Thyroid gland (tissue), 4 donors: ENCODE measurements at regions not wholly inside any gene's neighbourhood (a gene's known extent, or its start where the extent isn't known, plus 50 kb on each side); places are given as distances from the start of the nearest gene placed in this dataset.
A peak's percentile ranks its signal among the peaks of the same experiment; 100 is the strongest.

Experiments used
- DNase-seq, 2 donors: peaks; one replicate each; pipeline ENCODE4 v3.0.0-alpha.2; 2019
- H3K27ac ChIP-seq, 3 donors: fragments of 200-600 bp; sonication (generic); 1 replicate in 2 of 3; 2 replicates in 1 of 3; pipeline ENCODE4 v1.5.1; 2016 to 2019; ENCODE audit warnings: mild to moderate bottlenecking in 1 of 3, moderate library complexity in 1 of 3
- H3K27me3 ChIP-seq: fragments of 200-600 bp; sonication (generic); one replicate; pipeline ENCODE4 v1.5.1; 2019
- H3K36me3 ChIP-seq, 2 donors: fragments of 200-600 bp; sonication (generic); one replicate each; pipeline ENCODE4 v1.5.1; 2016 to 2019
- H3K4me1 ChIP-seq, 2 donors: fragments of 200-600 bp; sonication (generic); one replicate each; pipeline ENCODE4 v1.5.1; 2017 to 2019
- H3K4me3 ChIP-seq, 3 donors: fragments of 200-600 bp; sonication (generic); replicated peaks in 1 of 3; 1 replicate in 2 of 3; 2 replicates in 1 of 3; pipeline ENCODE4 v1.5.1; 2016; ENCODE audit warnings: mild to moderate bottlenecking in 1 of 3
- H3K9me3 ChIP-seq: fragments of 200-600 bp; sonication (generic); one replicate; pipeline ENCODE4 v1.5.1; 2017
- CTCF ChIP-seq, 6 experiments: fragments of 200-600 bp in 3 of 6; fragments of 450-650 bp in 3 of 6; sonication (generic) in 3 of 6; IDR thresholded peaks; one replicate each; pipeline ENCODE4 v1.5.1; 2016 to 2019; ENCODE audit warnings: antibody characterized with exemption in 6 of 6, mild to moderate bottlenecking in 2 of 6, inconsistent platforms in 1 of 6, moderate library complexity in 1 of 6
- POLR2A ChIP-seq, 2 donors: fragments of 450-650 bp; IDR thresholded peaks; one replicate each; pipeline ENCODE4 v1.6.1; 2017; ENCODE audit warnings: antibody characterized with exemption in 2 of 2, mild to moderate bottlenecking in 2 of 2, moderate library complexity in 1 of 2
- WGBS, 2 donors: methylation state at CpG; one replicate each; pipeline ENCODE4 v1.1.5; 2017; 5-methylcytosine and 5-hydroxymethylcytosine counted together
- intact Hi-C: fragments of 100-400 bp; cut with DNase I; formaldehyde crosslinking; loops from one replicate; pipeline ENCODE4 v1.15.1; 2023

GRCh38 chr16:74113545-74113944 lies 183.1 kb upstream of the PSMD7 start:
- 84 to 86% methylated on average over 8 of the region's 8 CpGs for WGBS, 2 donors
- Histone ChIP-seq H3K27me3 (no peaks in the 10 kb centered on the region), H3K27ac (no peak overlapping the region), H3K36me3 (no peaks in the 10 kb centered on the region), H3K4me1 (no peaks in the 10 kb centered on the region), H3K4me3 (no peak overlapping the region), H3K9me3 (no peaks in the 10 kb centered on the region)
- intact Hi-C loops, result no loop called here
- no peak for DNase-seq
- no peak for TF ChIP-seq CTCF (IDR thresholded peaks at IDR 0.05)
- no peak for TF ChIP-seq POLR2A (IDR thresholded peaks at IDR 0.05)

DNA sequence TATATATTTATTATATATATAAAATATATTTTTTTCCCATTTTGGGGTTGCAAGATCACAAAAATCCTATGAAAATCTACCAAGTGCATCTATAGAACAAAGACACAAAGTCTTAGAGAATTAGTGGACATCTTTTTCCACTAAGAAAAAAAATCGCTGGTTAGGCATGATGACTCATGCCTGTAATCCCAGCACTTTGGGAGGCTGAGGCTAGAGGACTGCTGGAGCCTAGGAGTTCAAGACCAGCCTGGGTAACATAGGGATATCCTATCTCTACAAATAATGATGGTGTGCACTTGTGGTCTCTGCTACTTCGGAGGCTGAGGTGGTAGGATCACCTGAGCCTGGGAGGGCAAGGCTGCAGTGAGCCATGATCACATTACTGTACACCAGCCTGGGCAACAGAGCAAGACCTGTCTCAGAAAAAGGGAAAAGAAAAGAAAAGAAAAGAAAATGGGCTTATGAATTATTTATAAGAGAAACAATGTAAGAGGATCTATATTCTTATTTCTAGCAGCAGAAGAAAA lies 185.1 kb upstream of the PSMD7 start:
- no peak overlapping the region for H3K4me3 ChIP-seq

DNA sequence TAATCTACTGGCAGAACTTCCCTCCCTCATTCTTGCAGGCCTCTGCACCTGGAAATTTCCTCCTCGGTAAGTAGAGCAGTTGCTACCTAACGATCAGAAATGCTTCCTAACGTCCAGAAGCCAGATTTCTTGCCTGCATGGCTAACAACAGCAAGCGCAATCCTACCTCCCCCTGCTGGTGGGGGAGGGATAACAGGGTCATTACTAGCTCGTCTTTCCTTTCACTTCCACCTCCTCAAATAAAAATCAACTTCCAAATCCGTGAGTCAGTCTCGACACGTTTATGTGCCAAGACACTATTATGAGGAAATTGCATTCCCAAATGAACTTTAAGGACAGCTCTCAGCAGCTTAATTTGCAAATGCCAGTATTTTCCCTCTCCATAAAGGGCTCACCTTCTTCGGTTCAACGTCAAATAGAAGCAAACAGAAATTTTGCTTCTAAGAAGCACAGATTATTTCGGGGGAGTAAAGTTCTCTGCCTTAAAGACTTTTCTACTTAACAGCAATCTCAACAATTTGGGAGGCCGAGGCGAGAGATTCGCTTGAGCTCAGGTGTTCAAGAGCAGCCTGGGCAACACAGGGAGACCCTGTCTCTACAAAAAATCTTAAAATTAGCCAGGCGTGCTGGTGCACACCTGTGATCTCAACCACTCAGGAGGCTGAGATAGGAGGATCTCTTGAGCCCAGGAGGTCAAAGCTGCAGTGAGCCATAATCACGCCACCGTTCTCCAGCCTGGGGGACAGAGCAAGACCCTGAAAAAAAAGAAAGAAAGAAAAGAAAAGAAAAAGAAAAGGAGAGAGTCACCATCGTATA lies 188.6 kb upstream of the PSMD7 start:
- WGBS, 2 donors, result 48 to 51% methylated on average over 18 of the region's 18 CpGs
- DNase-seq, result peak; percentile 17 to 20
- intact Hi-C loops, result no loop called here

More for the DNA sequence above, 185.1 kb upstream of the PSMD7 start:
- no peaks in the 10 kb centered on the region for H3K36me3 ChIP-seq
- no peak for TF ChIP-seq CTCF (IDR thresholded peaks at IDR 0.05)
- no peak for TF ChIP-seq POLR2A (IDR thresholded peaks at IDR 0.05)
- DNase-seq, result no peak
- intact Hi-C loops, result no loop called here
- no peak overlapping the region for H3K27ac ChIP-seq
- no peaks in the 10 kb centered on the region for H3K9me3 ChIP-seq
- H3K4me1 ChIP-seq, result no peaks in the 10 kb centered on the region
- H3K27me3 ChIP-seq, result no peaks in the 10 kb centered on the region
- 94% methylated on average over 2 of the region's 2 CpGs for WGBS, 2 donors

GRCh38 chr16:74104022-74104421 lies 192.6 kb upstream of the PSMD7 start:
- no peaks in the 10 kb centered on the region for H3K9me3 ChIP-seq
- no peaks in the 10 kb centered on the region for H3K4me1 ChIP-seq
- no peak overlapping the region for H3K4me3 ChIP-seq
- intact Hi-C loops, result no loop called here
- 33 to 40% methylated on average over 2 of the region's 2 CpGs for WGBS, 2 donors
- no peak for DNase-seq
- H3K36me3 ChIP-seq, result no peaks in the 10 kb centered on the region
- TF ChIP-seq CTCF (IDR thresholded peaks at IDR 0.05), result no peak
- no peak for TF ChIP-seq POLR2A (IDR thresholded peaks at IDR 0.05)
- no peaks in the 10 kb centered on the region for H3K27me3 ChIP-seq
- no peak overlapping the region for H3K27ac ChIP-seq

More for the DNA sequence above, 188.6 kb upstream of the PSMD7 start:
- H3K27me3 ChIP-seq, result no peaks in the 10 kb centered on the region
- peak in 2 of 6 experiments; percentile 14 to 42 for TF ChIP-seq CTCF (IDR thresholded peaks at IDR 0.05)
- no peak for TF ChIP-seq POLR2A (IDR thresholded peaks at IDR 0.05)
- no peak overlapping the region for H3K27ac ChIP-seq
- no peaks in the 10 kb centered on the region for H3K9me3 ChIP-seq
- H3K4me3 ChIP-seq, result no peak overlapping the region
- H3K4me1 ChIP-seq, result no peaks in the 10 kb centered on the region
- no peaks in the 10 kb centered on the region for H3K36me3 ChIP-seq
